Peyer's patch (tissue), 4 donors: ENCODE measurements at regions not wholly inside any gene's neighbourhood (a gene's known extent, or its start where the extent isn't known, plus 50 kb on each side); places are given as distances from the start of the nearest gene placed in this dataset.

Experiments
- CTCF ChIP-seq, 6 experiments: fragments of 450-650 bp in 4 of 6; fragments of 200-600 bp in 2 of 6; sonication (generic) in 1 of 6; IDR thresholded peaks; one replicate each; pipeline ENCODE4 v1.5.1; 2017 to 2019; ENCODE audit warnings: antibody characterized with exemption in 6 of 6, mild to moderate bottlenecking in 3 of 6, moderate library complexity in 1 of 6
- POLR2A ChIP-seq, 2 donors: fragments of 450-650 bp; IDR thresholded peaks; one replicate each; pipeline ENCODE4 v1.5.1; 2017; ENCODE audit warnings: antibody characterized with exemption in 2 of 2, mild to moderate bottlenecking in 2 of 2, moderate library complexity in 2 of 2

- TF ChIP-seq POLR2A (IDR thresholded peaks at IDR 0.05) (no peak), CTCF (IDR thresholded peaks at IDR 0.05) (no peak)
Observed at GRCh38 chr16:86167061-86167460, 268.1 kb downstream of the IRF8 start.
